PC-3 (cell line): ENCODE measurements at regions not wholly inside any gene's neighbourhood (a gene's known extent, or its start where the extent isn't known, plus 50 kb on each side); places are given as distances from the start of the nearest gene placed in this dataset.

Experiments
- EZH2 ChIP-seq: fragments of 300-600 bp; sonication (generic); IDR thresholded peaks from one replicate; pipeline ENCODE4 v1.6.1; 2017; ENCODE audit warnings: antibody characterized with exemption, mild to moderate bottlenecking, low read length; ENCODE audit not compliant: unreplicated experiment
- EZH2phosphoT487 ChIP-seq: fragments of 300-600 bp; sonication (generic); IDR thresholded peaks from 2 replicates; pipeline ENCODE4 v1.6.1; 2018; ENCODE audit warnings: mild to moderate bottlenecking, antibody characterized with exemption, low read length, borderline replicate concordance
- TF ChIP-seq, protein P1 (sequence below): fragments of 300-600 bp; sonication (generic); conservative IDR thresholded peaks from 2 replicates; pipeline ENCODE4 v1.5.1; 2017; ENCODE audit warnings: antibody characterized with exemption, low read depth, mild to moderate bottlenecking, low read length

DNA sequence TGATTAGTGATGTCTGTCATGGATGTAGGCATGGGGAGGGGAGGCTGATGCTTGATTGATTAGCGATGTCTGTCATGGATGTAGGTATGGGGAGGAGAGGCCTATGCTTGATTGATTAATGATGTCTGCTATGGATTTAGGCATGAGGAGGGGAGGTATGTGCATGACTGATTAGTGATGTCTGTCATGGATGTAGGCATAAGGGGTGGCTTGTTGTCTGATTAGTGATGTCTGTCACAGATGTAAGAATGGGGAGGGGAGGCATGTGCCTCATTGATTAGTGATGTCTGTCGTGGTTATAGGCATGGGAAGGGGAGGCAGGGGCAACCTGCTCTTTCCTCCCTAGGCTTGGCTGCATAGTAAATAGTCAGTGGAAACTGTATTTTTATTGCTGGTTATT is 409.4 kb downstream of the HAPSTR1 start:
- TF ChIP-seq, protein P1, sequence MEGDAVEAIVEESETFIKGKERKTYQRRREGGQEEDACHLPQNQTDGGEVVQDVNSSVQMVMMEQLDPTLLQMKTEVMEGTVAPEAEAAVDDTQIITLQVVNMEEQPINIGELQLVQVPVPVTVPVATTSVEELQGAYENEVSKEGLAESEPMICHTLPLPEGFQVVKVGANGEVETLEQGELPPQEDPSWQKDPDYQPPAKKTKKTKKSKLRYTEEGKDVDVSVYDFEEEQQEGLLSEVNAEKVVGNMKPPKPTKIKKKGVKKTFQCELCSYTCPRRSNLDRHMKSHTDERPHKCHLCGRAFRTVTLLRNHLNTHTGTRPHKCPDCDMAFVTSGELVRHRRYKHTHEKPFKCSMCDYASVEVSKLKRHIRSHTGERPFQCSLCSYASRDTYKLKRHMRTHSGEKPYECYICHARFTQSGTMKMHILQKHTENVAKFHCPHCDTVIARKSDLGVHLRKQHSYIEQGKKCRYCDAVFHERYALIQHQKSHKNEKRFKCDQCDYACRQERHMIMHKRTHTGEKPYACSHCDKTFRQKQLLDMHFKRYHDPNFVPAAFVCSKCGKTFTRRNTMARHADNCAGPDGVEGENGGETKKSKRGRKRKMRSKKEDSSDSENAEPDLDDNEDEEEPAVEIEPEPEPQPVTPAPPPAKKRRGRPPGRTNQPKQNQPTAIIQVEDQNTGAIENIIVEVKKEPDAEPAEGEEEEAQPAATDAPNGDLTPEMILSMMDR: no peak
- TF ChIP-seq EZH2phosphoT487: no peak
- TF ChIP-seq EZH2: no peak
